H1 (cell line): ENCODE measurements at regions not wholly inside any gene's neighbourhood (a gene's known extent, or its start where the extent isn't known, plus 50 kb on each side); places are given as distances from the start of the nearest gene placed in this dataset.

Experiments used
- CTCF ChIA-PET: fragments of 300-600 bp; sonication (Branson Sonifier 250); formaldehyde crosslinking; loops from one replicate; lab custom pipeline; 2021; ENCODE audit not compliant: partially characterized antibody; lab: Charles Lee
- POLR2A ChIA-PET: fragments of 300-600 bp; sonication (Branson Sonifier 250); formaldehyde crosslinking; loops from one replicate; lab custom pipeline; 2021; ENCODE audit warnings: inconsistent platforms; ENCODE audit not compliant: partially characterized antibody; lab: Charles Lee
- DNase-seq, 2 experiments: peaks; one replicate each; pipeline versions ENCODE4 v3.0.0 to v3.0.0-alpha.2; 2010 to 2022; ENCODE audit warnings: low spot score in 2 of 2, low read depth in 1 of 2, mixed read lengths in 1 of 2
- FAIRE-seq: peaks from 2 replicates; lab custom pipeline; 2011; peaks lifted over from hg19 to GRCh38; lab: Jason Lieb, UNC
- H2AFZ ChIP-seq: 2 replicates; pipeline ENCODE4 v1.8.1; 2012; ENCODE audit warnings: low read length, inconsistent platforms
- H2AK5ac ChIP-seq: 2 replicates; pipeline ENCODE4 v1.6.1; 2013; ENCODE audit warnings: low read depth, low read length
- H2BK120ac ChIP-seq: replicated peaks from 2 replicates; pipeline ENCODE3; 2013; ENCODE audit warnings: low read depth, low read length, inconsistent platforms
- H2BK12ac ChIP-seq: 2 replicates; pipeline ENCODE4 v1.6.1; 2013; ENCODE audit warnings: low read depth, low read length
- H2BK15ac ChIP-seq: 2 replicates; pipeline ENCODE4 v1.6.1; 2013; ENCODE audit warnings: low read length
- H2BK20ac ChIP-seq: 2 replicates; pipeline ENCODE4 v1.6.1; 2013; ENCODE audit warnings: low read length
- H2BK5ac ChIP-seq: 2 replicates; pipeline ENCODE4 v1.6.1; 2013; ENCODE audit warnings: low read depth, low read length
- H3K14ac ChIP-seq: 2 replicates; pipeline ENCODE4 v1.6.1; 2013; ENCODE audit warnings: inconsistent platforms; ENCODE audit not compliant: insufficient read length
- H3K18ac ChIP-seq: 2 replicates; pipeline ENCODE4 v1.6.1; 2013; ENCODE audit warnings: low read length; ENCODE audit errors: extremely low read depth
- H3K23ac ChIP-seq: 2 replicates; pipeline ENCODE4 v1.6.1; 2013; ENCODE audit warnings: inconsistent platforms; ENCODE audit not compliant: insufficient read length
- H3K23me2 ChIP-seq: 2 replicates; pipeline ENCODE4 v1.6.1; 2013; ENCODE audit warnings: low read depth, low read length
- H3K27ac ChIP-seq: 2 replicates; pipeline ENCODE4 v1.6.1; 2011; ENCODE audit warnings: low read depth, low read length, inconsistent platforms
- H3K27me3 ChIP-seq, 4 experiments: replicated peaks in 1 of 4; 1 replicate in 1 of 4; 2 replicates in 3 of 4; pipeline versions ENCODE4 v1.6.1 to v1.8.1; 2011 to 2013; ENCODE audit warnings: low read length in 3 of 4, mild to moderate bottlenecking in 3 of 4, inconsistent platforms in 2 of 4, mixed read lengths in 2 of 4, moderate library complexity in 1 of 4; ENCODE audit not compliant: control insufficient read depth in 3 of 4, insufficient read depth in 3 of 4; ENCODE audit errors: extremely low read depth in 1 of 4
- H3K36me3 ChIP-seq, 4 experiments: 2 replicates each; pipeline versions ENCODE4 v1.6.1 to v1.8.1; 2011 to 2013; ENCODE audit warnings: mild to moderate bottlenecking in 4 of 4, low read length in 3 of 4, moderate library complexity in 2 of 4, control low read depth in 1 of 4, inconsistent platforms in 1 of 4; ENCODE audit not compliant: insufficient read depth in 4 of 4, control insufficient read depth in 2 of 4
- H3K4ac ChIP-seq: replicated peaks from 2 replicates; pipeline ENCODE3; 2013; ENCODE audit warnings: low read length, low read depth, mixed read lengths, inconsistent platforms; ENCODE audit not compliant: insufficient read length
- H3K4me1 ChIP-seq, 4 experiments: replicated peaks in 1 of 4; 1 replicate in 1 of 4; 2 replicates in 3 of 4; pipeline versions ENCODE4 v1.6.1 to v1.8.1; 2011 to 2013; ENCODE audit warnings: low read length in 3 of 4, inconsistent platforms in 2 of 4, mixed read lengths in 1 of 4; ENCODE audit not compliant: insufficient read depth in 4 of 4, control insufficient read depth in 3 of 4
- H3K4me2 ChIP-seq, 2 experiments: 2 replicates each; pipeline versions ENCODE4 v1.6.1 to v1.8.1; 2011 to 2013; ENCODE audit warnings: low read depth in 2 of 2, low read length in 2 of 2, control low read depth in 1 of 2, inconsistent platforms in 1 of 2, mild to moderate bottlenecking in 1 of 2; ENCODE audit not compliant: insufficient read depth in 1 of 2
- H3K4me3 ChIP-seq, 4 experiments: fragments of 200-600, 300-600 bp in 1 of 4; sonication (generic), shearing (Covaris generic), sonication (Bioruptor Twin) in 1 of 4; 2 replicates each; pipeline versions ENCODE4 v1.5.1 to v1.8.1; 2011 to 2016; ENCODE audit warnings: low read length in 4 of 4, low read depth in 3 of 4, control low read depth in 2 of 4, inconsistent platforms in 2 of 4, mild to moderate bottlenecking in 2 of 4, mixed read lengths in 1 of 4, moderate library complexity in 1 of 4; ENCODE audit not compliant: insufficient read depth in 2 of 4; ENCODE audit errors: extremely low read depth in 1 of 4
- H3K56ac ChIP-seq: replicated peaks from 2 replicates; pipeline ENCODE3; 2013; ENCODE audit warnings: low read depth, mild to moderate bottlenecking, mixed read lengths, low read length, inconsistent platforms; ENCODE audit not compliant: insufficient read length
- H3K79me1 ChIP-seq: 2 replicates; pipeline ENCODE4 v1.6.1; 2013; ENCODE audit warnings: low read depth, low read length, control low read depth
- H3K79me2 ChIP-seq, 2 experiments: 2 replicates each; pipeline versions ENCODE4 v1.6.1 to v1.8.1; 2012 to 2013; ENCODE audit warnings: low read length in 2 of 2, mild to moderate bottlenecking in 2 of 2, inconsistent platforms in 1 of 2; ENCODE audit not compliant: insufficient read depth in 2 of 2, control insufficient read depth in 1 of 2
- H3K9ac ChIP-seq, 4 experiments: replicated peaks in 1 of 4; 1 replicate in 1 of 4; 2 replicates in 3 of 4; pipeline versions ENCODE4 v1.6.1 to v1.8.1; 2011 to 2013; ENCODE audit warnings: low read depth in 3 of 4, low read length in 3 of 4, control low read depth in 2 of 4, mild to moderate bottlenecking in 2 of 4, moderate library complexity in 2 of 4, inconsistent platforms in 1 of 4; ENCODE audit errors: extremely low read depth in 1 of 4
- H3K9me3 ChIP-seq, 2 experiments: 2 replicates each; pipeline versions ENCODE4 v1.6.1 to v1.8.1; 2012 to 2013; ENCODE audit warnings: mild to moderate bottlenecking in 2 of 2, moderate library complexity in 2 of 2, control low read depth in 1 of 2, inconsistent platforms in 1 of 2, low read depth in 1 of 2, low read length in 1 of 2, mixed read lengths in 1 of 2; ENCODE audit not compliant: insufficient read depth in 2 of 2
- H4K20me1 ChIP-seq, 2 experiments: replicated peaks in 1 of 2; 2 replicates each; pipeline versions ENCODE3 to v1.8.1; 2011 to 2013; ENCODE audit warnings: inconsistent platforms in 2 of 2, low read length in 2 of 2, mild to moderate bottlenecking in 1 of 2; ENCODE audit not compliant: insufficient read depth in 2 of 2, control insufficient read depth in 1 of 2
- H4K5ac ChIP-seq: 2 replicates; pipeline ENCODE4 v1.6.1; 2013; ENCODE audit warnings: low read length, low read depth, mixed read lengths, inconsistent platforms; ENCODE audit not compliant: insufficient read length
- H4K8ac ChIP-seq: 2 replicates; pipeline ENCODE4 v1.8.0; 2013; ENCODE audit warnings: mild to moderate bottlenecking, moderate library complexity, low read length, inconsistent platforms; ENCODE audit not compliant: insufficient read depth; ENCODE audit errors: extremely low read depth
- H4K91ac ChIP-seq: replicated peaks from 2 replicates; pipeline ENCODE3; 2013; ENCODE audit warnings: low read length, mixed read lengths, inconsistent platforms; ENCODE audit not compliant: insufficient read length
- CHD2 ChIP-seq: IDR thresholded peaks from 2 replicates; pipeline ENCODE4 v1.6.1; 2012; ENCODE audit warnings: low read length, improper control_type of control experiment
- FOSL1 ChIP-seq: IDR thresholded peaks from 2 replicates; pipeline ENCODE4 v1.6.1; 2011; ENCODE audit warnings: mild to moderate bottlenecking, low read depth, low read length, moderate library complexity; ENCODE audit not compliant: insufficient read depth
- NANOG ChIP-seq: IDR thresholded peaks from 2 replicates; pipeline ENCODE4 v1.6.1; 2011; ENCODE audit warnings: low read length, low read depth, mild to moderate bottlenecking, inconsistent platforms; ENCODE audit not compliant: insufficient read depth, poor library complexity, severe bottlenecking
- POLR2A ChIP-seq, 2 experiments: IDR thresholded peaks; 1 replicate in 1 of 2; 2 replicates in 1 of 2; pipeline ENCODE4 v1.6.1; 2011; ENCODE audit warnings: low read depth in 2 of 2, low read length in 2 of 2, mild to moderate bottlenecking in 2 of 2; ENCODE audit errors: control extremely low read depth in 1 of 2
- RFX5 ChIP-seq: IDR thresholded peaks from 2 replicates; pipeline ENCODE4 v1.6.1; 2011; ENCODE audit warnings: low read depth, low read length, improper control_type of control experiment, borderline replicate concordance
- RXRA ChIP-seq: IDR thresholded peaks from 2 replicates; pipeline ENCODE4 v1.6.1; 2011; ENCODE audit warnings: low read depth, mild to moderate bottlenecking, low read length, moderate library complexity; ENCODE audit not compliant: insufficient read depth
- SIRT6 ChIP-seq: IDR thresholded peaks from one replicate; pipeline ENCODE4 v1.7.1; 2012; ENCODE audit warnings: low read length, inconsistent platforms
- SP1 ChIP-seq: IDR thresholded peaks from 2 replicates; pipeline ENCODE4 v1.6.1; 2011; ENCODE audit warnings: low read depth, low read length
- SP2 ChIP-seq: IDR thresholded peaks from 2 replicates; pipeline ENCODE4 v1.6.1; 2012; ENCODE audit warnings: mild to moderate bottlenecking, low read length, inconsistent platforms
- SUZ12 ChIP-seq: fragments of 200-600 bp; sonication (generic); IDR thresholded peaks from 2 replicates; pipeline ENCODE4 v1.6.1; 2012; ENCODE audit warnings: mild to moderate bottlenecking, inconsistent platforms, low read length, moderate library complexity, mixed read lengths
- TAF1 ChIP-seq: IDR thresholded peaks from 2 replicates; pipeline ENCODE4 v1.6.1; 2011; ENCODE audit warnings: mild to moderate bottlenecking, low read depth, low read length
- TAF7 ChIP-seq: optimal IDR thresholded peaks from 2 replicates; pipeline ENCODE3; 2011; ENCODE audit warnings: low read depth, mild to moderate bottlenecking, inconsistent platforms, low read length, moderate library complexity, borderline replicate concordance
- YY1 ChIP-seq: IDR thresholded peaks from 2 replicates; pipeline ENCODE4 v1.6.1; 2011; ENCODE audit warnings: low read depth, mild to moderate bottlenecking, low read length
- WGBS, 2 experiments: shearing (Covaris generic) in 1 of 2; methylation state at CpG; one replicate each; pipeline versions ENCODE4 v1.1.6 to v1.1.7; 2013 to 2015; ENCODE audit warnings: low lambda C conversion rate in 2 of 2, mixed read lengths in 2 of 2, inconsistent platforms in 1 of 2, low coverage in 1 of 2, missing lambda C conversion rate in 1 of 2; ENCODE audit not compliant: insufficient replicate concordance in 2 of 2, insufficient coverage in 1 of 2, insufficient read length in 1 of 2; ENCODE audit errors: extremely low coverage in 1 of 2, missing lambda C conversion rate in 1 of 2; 5-methylcytosine and 5-hydroxymethylcytosine counted together
- TF ChIP-seq, protein P1 (sequence below): IDR thresholded peaks from 2 replicates; pipeline ENCODE4 v1.6.1; 2012; ENCODE audit warnings: inconsistent platforms

DNA sequence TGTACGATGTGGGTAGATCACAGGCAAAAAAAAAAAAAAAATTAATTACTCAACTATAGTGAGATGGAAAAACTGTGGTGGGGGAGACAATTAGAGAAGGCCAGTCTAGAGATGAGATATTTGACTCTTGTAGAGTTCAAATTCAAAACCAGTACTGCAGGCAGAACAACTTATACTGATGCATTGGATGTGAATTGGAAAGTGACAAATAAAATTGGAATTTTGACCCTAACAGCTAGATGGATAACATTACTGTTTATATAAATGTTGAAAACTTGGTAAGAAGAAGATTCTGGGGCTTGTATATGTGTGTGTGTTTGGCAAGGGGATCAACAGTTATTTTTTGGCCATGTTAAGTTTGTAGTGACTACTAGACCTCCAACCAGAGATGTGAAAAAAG, 256.9 kb downstream of the RND3 start (continued):
- TF ChIP-seq CHD2 = no peak

DNA sequence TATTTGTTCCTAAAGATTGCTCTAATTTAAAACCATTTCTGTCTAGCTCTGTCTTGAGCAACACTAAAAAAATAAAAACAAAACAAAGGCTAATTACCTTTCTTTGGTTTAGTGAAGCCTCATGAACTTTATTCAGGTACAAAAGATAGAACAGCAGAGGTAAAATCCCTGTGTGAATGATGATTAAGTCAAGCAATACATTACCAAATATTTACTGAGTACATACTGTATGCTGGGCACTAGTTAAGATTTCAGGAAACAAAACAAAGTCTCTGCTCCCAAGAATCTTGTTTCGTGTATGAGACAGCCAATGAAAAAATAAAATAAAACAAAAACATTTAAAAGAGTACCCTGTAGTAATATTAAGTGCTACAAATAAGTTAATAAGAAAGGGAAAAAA, 257.5 kb downstream of the RND3 start:
- Histone ChIP-seq H3K9me3 (no peaks in the 10 kb centered on the region), H2BK15ac (no peak overlapping the region), H3K4me1 (peaks cover 0 to 2% (median 0%) of the 10 kb centered on the region in 4 experiments; a peak in 1 of 7 replicates), H3K23ac (no peak overlapping the region), H2BK20ac (no peak overlapping the region), H3K23me2 (no peaks in the 10 kb centered on the region), H3K56ac (no peak overlapping the region), H2BK5ac (no peak overlapping the region), H3K27ac (no peak overlapping the region), H3K79me1 (no peaks in the 10 kb centered on the region), H4K20me1 (no peaks in the 10 kb centered on the region), H3K79me2 (no peaks in the 10 kb centered on the region), H3K27me3 (peaks cover 0 to 1% (median 0%) of the 10 kb centered on the region in 4 experiments; a peak in 1 of 7 replicates), H3K36me3 (no peaks in the 10 kb centered on the region), H2BK12ac (no peak overlapping the region), H3K9ac (no peak overlapping the region), H2BK120ac (no peak overlapping the region), H4K8ac (no peak overlapping the region), H3K18ac (no peak overlapping the region), H3K14ac (no peak overlapping the region), H3K4me2 (no peak overlapping the region), H3K4me3 (no peak overlapping the region), H4K91ac (no peak overlapping the region), H2AK5ac (no peak overlapping the region), H4K5ac (no peak overlapping the region), H3K4ac (no peak overlapping the region), H2AFZ (no peak overlapping the region)
- ChIA-PET POLR2A (no interaction called here), CTCF (no interaction called here)
- DNase-seq (no peak), FAIRE-seq (no peak)
- WGBS, 2 experiments = 70% methylated on average over 1 of the region's 1 CpG; no CpG with 5 or more reads in 1 of the 2 experiments
- TF ChIP-seq POLR2A (IDR thresholded peaks at IDR 0.05; ENCODE audit: control extremely low read depth in 1 of 2, low read depth in 2 of 2, low read length in 2 of 2) (no peak), RXRA (no peak), SUZ12 (no peak), TAF1 (no peak), SP1 (no peak), SP2 (no peak), SIRT6 (no peak), CHD2 (no peak), TAF7 (no peak), NANOG (no peak), RFX5 (no peak), FOSL1 (no peak), YY1 (no peak)
- TF ChIP-seq, protein P1, sequence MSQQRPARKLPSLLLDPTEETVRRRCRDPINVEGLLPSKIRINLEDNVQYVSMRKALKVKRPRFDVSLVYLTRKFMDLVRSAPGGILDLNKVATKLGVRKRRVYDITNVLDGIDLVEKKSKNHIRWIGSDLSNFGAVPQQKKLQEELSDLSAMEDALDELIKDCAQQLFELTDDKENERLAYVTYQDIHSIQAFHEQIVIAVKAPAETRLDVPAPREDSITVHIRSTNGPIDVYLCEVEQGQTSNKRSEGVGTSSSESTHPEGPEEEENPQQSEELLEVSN = no peak
